PC-3 (cell line): ENCODE measurements at regions not wholly inside any gene's neighbourhood (a gene's known extent, or its start where the extent isn't known, plus 50 kb on each side); places are given as distances from the start of the nearest gene placed in this dataset.

Source experiments
- ATAC-seq: fragments of 200-7000 bp; cut with Tn5 transposase; 2 replicates; pipeline ENCODE4 v1.9.1; 2020; ENCODE audit warnings: mild to moderate bottlenecking, moderate library complexity
- BruUV-seq: library from RNA; stranded (reverse); fragments of 400-500 nt; replicated peaks from 2 replicates; lab custom pipeline; 2021; lab: Mats Ljungman, UMichigan
- CTCF ChIA-PET: fragments of 300-600 bp; sonication (Branson Sonifier 250); formaldehyde crosslinking; loops from one replicate; lab custom pipeline; 2022; ENCODE audit warnings: antibody characterized with exemption; lab: Charles Lee
- POLR2A ChIA-PET: fragments of 300-600 bp; sonication (Branson Sonifier 250); formaldehyde crosslinking; loops from one replicate; lab custom pipeline; 2022; ENCODE audit warnings: antibody characterized with exemption; ENCODE audit not compliant: unreplicated experiment; lab: Charles Lee
- DNase-seq: peaks from one replicate; pipeline ENCODE4 v3.0.0-alpha.2; 2015
- H2AFZ ChIP-seq: fragments of 300-600 bp; sonication (generic); 2 replicates; pipeline ENCODE4 v1.6.0; 2016; ENCODE audit warnings: antibody characterized with exemption, low read length
- H3F3A ChIP-seq: fragments of 300-600 bp; sonication (generic); one replicate; pipeline ENCODE4 v1.6.0; 2017; ENCODE audit warnings: antibody characterized with exemption, low read length, control low read depth, mild to moderate bottlenecking; ENCODE audit not compliant: unreplicated experiment
- H3K27ac ChIP-seq: fragments of 300-600 bp; sonication (generic); 2 replicates; pipeline ENCODE4 v1.5.1; 2016; ENCODE audit warnings: mild to moderate bottlenecking, low read length
- H3K27me3 ChIP-seq: fragments of 300-600 bp; sonication (generic); 2 replicates; pipeline ENCODE4 v1.6.1; 2016; ENCODE audit warnings: low read length, mixed read lengths
- H3K36me3 ChIP-seq: fragments of 300-600 bp; sonication (generic); 2 replicates; pipeline ENCODE4 v1.6.1; 2016; ENCODE audit warnings: low read depth, mixed run types, low read length, mixed read lengths
- H3K4me1 ChIP-seq: fragments of 300-600 bp; sonication (generic); 2 replicates; pipeline ENCODE4 v1.5.1; 2016; ENCODE audit warnings: low read length; ENCODE audit not compliant: insufficient read depth
- H3K4me2 ChIP-seq: fragments of 300-600 bp; sonication (generic); 2 replicates; pipeline ENCODE4 v1.6.0; 2016; ENCODE audit warnings: low read length
- H3K4me3 ChIP-seq: fragments of 300-600 bp; sonication (generic); 2 replicates; pipeline ENCODE4 v1.5.1; 2016; ENCODE audit warnings: mild to moderate bottlenecking, low read length, mixed read lengths
- H3K79me2 ChIP-seq: fragments of 300-600 bp; sonication (generic); 2 replicates; pipeline ENCODE4 v1.6.1; 2017; ENCODE audit warnings: low read length, mixed read lengths
- H3K9ac ChIP-seq: fragments of 300-600 bp; sonication (generic); 2 replicates; pipeline ENCODE4 v1.6.0; 2016; ENCODE audit warnings: mild to moderate bottlenecking, low read length
- H3K9me2 ChIP-seq: fragments of 300-600 bp; sonication (generic); replicated peaks from 2 replicates; pipeline ENCODE4 v1.6.1; 2016; ENCODE audit warnings: mixed run types, low read length, mixed read lengths
- H3K9me3 ChIP-seq: fragments of 300-600 bp; sonication (generic); 2 replicates; pipeline ENCODE4 v1.6.1; 2016; ENCODE audit warnings: low read length, mixed read lengths
- H4K20me1 ChIP-seq: fragments of 300-600 bp; sonication (generic); 2 replicates; pipeline ENCODE4 v1.6.1; 2016; ENCODE audit warnings: low read length, mixed read lengths
- EZH2 ChIP-seq: fragments of 300-600 bp; sonication (generic); IDR thresholded peaks from one replicate; pipeline ENCODE4 v1.6.1; 2017; ENCODE audit warnings: antibody characterized with exemption, mild to moderate bottlenecking, low read length; ENCODE audit not compliant: unreplicated experiment
- EZH2phosphoT487 ChIP-seq: fragments of 300-600 bp; sonication (generic); IDR thresholded peaks from 2 replicates; pipeline ENCODE4 v1.6.1; 2018; ENCODE audit warnings: mild to moderate bottlenecking, antibody characterized with exemption, low read length, borderline replicate concordance
- intact Hi-C: fragments of 100-400 bp; cut with micrococcal nuclease; formaldehyde crosslinking; loops from 2 replicates; pipeline ENCODE4 v1.9.0; 2023
- TF ChIP-seq, protein P1 (sequence below): fragments of 300-600 bp; sonication (generic); conservative IDR thresholded peaks from 2 replicates; pipeline ENCODE4 v1.5.1; 2017; ENCODE audit warnings: antibody characterized with exemption, low read depth, mild to moderate bottlenecking, low read length

DNA sequence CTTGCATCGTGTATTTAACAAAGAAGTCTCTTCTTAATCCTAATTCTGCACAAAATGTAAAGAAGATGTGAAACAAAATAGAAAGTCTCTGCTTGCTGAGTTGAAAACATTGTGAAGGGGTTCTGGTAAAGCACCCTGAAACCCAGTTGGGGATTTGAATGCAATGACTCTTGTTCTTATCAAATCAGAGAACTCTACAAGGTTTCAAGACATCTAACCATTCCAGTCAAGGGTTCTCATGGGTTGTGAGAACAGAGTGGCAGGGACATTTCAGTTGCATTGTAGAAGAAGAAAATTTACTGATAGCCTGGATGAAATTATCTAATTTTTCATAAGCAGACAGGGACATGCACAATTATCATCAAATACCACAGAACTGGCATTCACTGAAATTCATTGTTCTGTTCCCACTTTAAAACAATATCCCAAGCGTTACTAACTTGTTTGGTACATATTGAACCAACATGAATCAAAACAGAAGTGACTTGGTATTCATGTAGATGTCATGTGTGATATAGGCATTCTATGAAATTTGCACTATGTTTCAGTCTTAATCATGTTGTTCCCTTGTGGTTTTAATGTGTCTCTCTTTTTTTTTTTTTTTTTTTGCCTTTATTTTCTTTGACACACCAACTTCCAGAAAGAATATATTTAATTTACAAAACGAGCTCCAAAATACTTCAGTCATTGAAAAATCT is 563.3 kb downstream of the IRX1 start:
- no peak overlapping the region for H3K27ac ChIP-seq
- H3K9ac ChIP-seq = no peak overlapping the region
- intact Hi-C loops = no loop called here
- no peaks in the 10 kb centered on the region for H3K36me3 ChIP-seq
- DNase-seq (no peak), ATAC-seq (no peak)
- H3K9me3 ChIP-seq = 0 out of 2 replicates have a peak, but pooled peaks cover 30% of the 10 kb centered on the region
- H2AFZ ChIP-seq = no peak overlapping the region
- H3K9me2 ChIP-seq = no peaks in the 10 kb centered on the region
- H4K20me1 ChIP-seq = no peaks in the 10 kb centered on the region
- ChIA-PET POLR2A (no interaction called here), CTCF (no interaction called here)
- no peak for TF ChIP-seq EZH2
- BruUV-seq = no TSS peak
- H3K4me3 ChIP-seq = no peak overlapping the region
- H3K79me2 ChIP-seq = no peaks in the 10 kb centered on the region
- no peaks in the 10 kb centered on the region for H3F3A ChIP-seq
- H3K4me1 ChIP-seq = no peaks in the 10 kb centered on the region
- no peak overlapping the region for H3K4me2 ChIP-seq
- H3K27me3 ChIP-seq = no peaks in the 10 kb centered on the region

GRCh38 chr5:4159681-4160080 is 564.0 kb downstream of the IRX1 start:
- Histone ChIP-seq H3K9me2 (no peaks in the 10 kb centered on the region), H3K4me3 (no peak overlapping the region), H3K9ac (no peak overlapping the region), H3F3A (no peaks in the 10 kb centered on the region), H3K4me2 (no peak overlapping the region), H3K9me3 (0 out of 2 replicates have a peak, but pooled peaks cover 30% of the 10 kb centered on the region), H3K4me1 (no peaks in the 10 kb centered on the region), H3K27me3 (no peaks in the 10 kb centered on the region), H2AFZ (no peak overlapping the region), H3K79me2 (no peaks in the 10 kb centered on the region), H4K20me1 (no peaks in the 10 kb centered on the region), H3K27ac (no peak overlapping the region), H3K36me3 (no peaks in the 10 kb centered on the region)
- ChIA-PET POLR2A (no interaction called here), CTCF (no interaction called here)
- DNase-seq = no peak
- TF ChIP-seq EZH2phosphoT487 (no peak), EZH2 (no peak)
- TF ChIP-seq, protein P1, sequence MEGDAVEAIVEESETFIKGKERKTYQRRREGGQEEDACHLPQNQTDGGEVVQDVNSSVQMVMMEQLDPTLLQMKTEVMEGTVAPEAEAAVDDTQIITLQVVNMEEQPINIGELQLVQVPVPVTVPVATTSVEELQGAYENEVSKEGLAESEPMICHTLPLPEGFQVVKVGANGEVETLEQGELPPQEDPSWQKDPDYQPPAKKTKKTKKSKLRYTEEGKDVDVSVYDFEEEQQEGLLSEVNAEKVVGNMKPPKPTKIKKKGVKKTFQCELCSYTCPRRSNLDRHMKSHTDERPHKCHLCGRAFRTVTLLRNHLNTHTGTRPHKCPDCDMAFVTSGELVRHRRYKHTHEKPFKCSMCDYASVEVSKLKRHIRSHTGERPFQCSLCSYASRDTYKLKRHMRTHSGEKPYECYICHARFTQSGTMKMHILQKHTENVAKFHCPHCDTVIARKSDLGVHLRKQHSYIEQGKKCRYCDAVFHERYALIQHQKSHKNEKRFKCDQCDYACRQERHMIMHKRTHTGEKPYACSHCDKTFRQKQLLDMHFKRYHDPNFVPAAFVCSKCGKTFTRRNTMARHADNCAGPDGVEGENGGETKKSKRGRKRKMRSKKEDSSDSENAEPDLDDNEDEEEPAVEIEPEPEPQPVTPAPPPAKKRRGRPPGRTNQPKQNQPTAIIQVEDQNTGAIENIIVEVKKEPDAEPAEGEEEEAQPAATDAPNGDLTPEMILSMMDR = no peak
- no TSS peak for BruUV-seq
- intact Hi-C loops = no loop called here
- ATAC-seq = no peak

GRCh38 chr5:4164167-4164566 is 568.5 kb downstream of the IRX1 start:
- no peak overlapping the region for H3K4me2 ChIP-seq
- no TSS peak for BruUV-seq
- H4K20me1 ChIP-seq = no peaks in the 10 kb centered on the region
- H3K9me3 ChIP-seq = 0 out of 2 replicates have a peak, but pooled peaks cover 20% of the 10 kb centered on the region
- POLR2A ChIA-PET = no interaction called here
- no peak overlapping the region for H3K4me3 ChIP-seq
- no peak overlapping the region for H2AFZ ChIP-seq
- TF ChIP-seq, protein P1 = no peak
- TF ChIP-seq EZH2 (no peak), EZH2phosphoT487 (no peak)
- intact Hi-C loops = no loop called here
- H3K9ac ChIP-seq = no peak overlapping the region
- no peak for DNase-seq
- no peaks in the 10 kb centered on the region for H3K27me3 ChIP-seq
- H3K4me1 ChIP-seq = no peaks in the 10 kb centered on the region
- ATAC-seq = no peak
- H3K27ac ChIP-seq = no peak overlapping the region
- CTCF ChIA-PET = no interaction called here
- H3K36me3 ChIP-seq = no peaks in the 10 kb centered on the region
- no peaks in the 10 kb centered on the region for H3K9me2 ChIP-seq
- H3F3A ChIP-seq = no peaks in the 10 kb centered on the region
- H3K79me2 ChIP-seq = no peaks in the 10 kb centered on the region
